Activated naive CD8-positive, alpha-beta T cell treated with anti-CD3 and anti-CD28 coated beads, Interleukin-2, amount 50 U/mL, for 24 hours (primary cell): ENCODE measurements at regions not wholly inside any gene's neighbourhood (a gene's known extent, or its start where the extent isn't known, plus 50 kb on each side); places are given as distances from the start of the nearest gene placed in this dataset.
"Not testable (repeated sequence)": the region's sequence is repeated elsewhere in the genome, so short reads cannot be mapped to it uniquely, and the experiment has no call there.

Experiments
- ATAC-seq: fragments of 150-1000 bp; cut with Tn5 transposase; one replicate; pipeline ENCODE4 v1.10.0; 2021
- DNase-seq: peaks from one replicate; pipeline ENCODE4 v3.0.0; 2021
- H3K27ac Mint-ChIP-seq: one replicate; pipeline ENCODE4 v1.8.0; 2021; ENCODE audit warnings: mild to moderate bottlenecking, mixed read lengths
- H3K27me3 Mint-ChIP-seq: one replicate; pipeline ENCODE4 v1.8.0; 2021; ENCODE audit warnings: mixed read lengths
- H3K36me3 Mint-ChIP-seq: one replicate; pipeline ENCODE4 v1.8.0; 2021; ENCODE audit warnings: low read depth, mixed read lengths
- H3K4me1 Mint-ChIP-seq: one replicate; pipeline ENCODE4 v1.8.0; 2021; ENCODE audit warnings: mixed read lengths
- H3K4me3 Mint-ChIP-seq: one replicate; pipeline ENCODE4 v1.8.0; 2021; ENCODE audit warnings: mild to moderate bottlenecking, moderate library complexity, mixed read lengths
- H3K9me3 Mint-ChIP-seq: one replicate; pipeline ENCODE4 v1.8.0; 2021; ENCODE audit warnings: mixed read lengths

GRCh38 chr10:33883881-33884280 is 549.4 kb upstream of the NRP1 start:
- Mint-ChIP-seq H3K4me3 (no peak overlapping the region), H3K9me3 (peaks cover 4% of the 10 kb centered on the region), H3K36me3 (no peaks in the 10 kb centered on the region), H3K4me1 (no peaks in the 10 kb centered on the region), H3K27me3 (peaks cover 6% of the 10 kb centered on the region), H3K27ac (no peak overlapping the region)
- DNase-seq (no peak), ATAC-seq (no peak)

GRCh38 chr10:33882996-33883395 is 548.5 kb upstream of the NRP1 start:
- no peak for ATAC-seq
- H3K9me3 Mint-ChIP-seq, result peaks cover 4% of the 10 kb centered on the region
- no peak overlapping the region for H3K27ac Mint-ChIP-seq
- H3K36me3 Mint-ChIP-seq, result no peaks in the 10 kb centered on the region
- no peak overlapping the region for H3K4me3 Mint-ChIP-seq
- peaks cover 6% of the 10 kb centered on the region for H3K27me3 Mint-ChIP-seq
- H3K4me1 Mint-ChIP-seq, result no peaks in the 10 kb centered on the region
- DNase-seq, result no peak

- no peak for DNase-seq
- no peaks in the 10 kb centered on the region for H3K4me1 Mint-ChIP-seq
Observed at GRCh38 chr10:33880291-33880690, 545.8 kb upstream of the NRP1 start.

GRCh38 chr10:33878238-33878786 is 543.8 kb upstream of the NRP1 start:
- Mint-ChIP-seq H3K36me3 (no peaks in the 10 kb centered on the region), H3K9me3 (peaks cover 4% of the 10 kb centered on the region), H3K27ac (no peak overlapping the region), H3K4me3 (no peak overlapping the region), H3K4me1 (no peaks in the 10 kb centered on the region), H3K27me3 (peaks cover 4% of the 10 kb centered on the region)
- ATAC-seq (no peak), DNase-seq (no peak)

More at GRCh38 chr10:33880291-33880690, 545.8 kb upstream of the NRP1 start:
- Mint-ChIP-seq H3K9me3 (peaks cover 4% of the 10 kb centered on the region), H3K4me3 (no peak overlapping the region), H3K36me3 (no peaks in the 10 kb centered on the region), H3K27ac (no peak overlapping the region), H3K27me3 (peaks cover 6% of the 10 kb centered on the region)
- ATAC-seq, result no peak

GRCh38 chr10:33876584-33877400 is 542.3 kb upstream of the NRP1 start:
- no peak overlapping the region for H3K4me3 Mint-ChIP-seq
- H3K36me3 Mint-ChIP-seq, result no peaks in the 10 kb centered on the region
- H3K4me1 Mint-ChIP-seq, result no peaks in the 10 kb centered on the region
- ATAC-seq (no peak), DNase-seq (no peak)
- peaks cover 4% of the 10 kb centered on the region for H3K27me3 Mint-ChIP-seq
- H3K27ac Mint-ChIP-seq, result no peak overlapping the region
- peaks cover 4% of the 10 kb centered on the region for H3K9me3 Mint-ChIP-seq

GRCh38 chr10:33875924-33876583 is 541.6 kb upstream of the NRP1 start:
- ATAC-seq, result no peak
- Mint-ChIP-seq H3K27ac (no peak overlapping the region), H3K4me3 (no peak overlapping the region), H3K36me3 (no peaks in the 10 kb centered on the region), H3K27me3 (peaks cover 6% of the 10 kb centered on the region), H3K4me1 (no peaks in the 10 kb centered on the region), H3K9me3 (peaks cover 4% of the 10 kb centered on the region)
- no peak for DNase-seq

- H3K27ac Mint-ChIP-seq, result no peak overlapping the region
- no peak overlapping the region for H3K4me3 Mint-ChIP-seq
- H3K27me3 Mint-ChIP-seq, result peaks cover 9% of the 10 kb centered on the region
- no peaks in the 10 kb centered on the region for H3K4me1 Mint-ChIP-seq
- peaks cover 3% of the 10 kb centered on the region for H3K9me3 Mint-ChIP-seq
- no peak for ATAC-seq
- no peaks in the 10 kb centered on the region for H3K36me3 Mint-ChIP-seq
- no peak for DNase-seq
Observed at GRCh38 chr10:33871061-33871956, 536.8 kb upstream of the NRP1 start.

GRCh38 chr10:33869481-33869880 is 535.0 kb upstream of the NRP1 start:
- Mint-ChIP-seq H3K27ac (no peak overlapping the region), H3K36me3 (no peaks in the 10 kb centered on the region), H3K9me3 (peaks cover 3% of the 10 kb centered on the region), H3K27me3 (peaks cover 11% of the 10 kb centered on the region), H3K4me3 (no peak overlapping the region), H3K4me1 (no peaks in the 10 kb centered on the region)
- DNase-seq (no peak), ATAC-seq (no peak)

- no peak for ATAC-seq
- no peak for DNase-seq
- H3K27ac Mint-ChIP-seq, result no peak overlapping the region
- no peaks in the 10 kb centered on the region for H3K36me3 Mint-ChIP-seq
- H3K9me3 Mint-ChIP-seq, result peaks cover 3% of the 10 kb centered on the region
- H3K27me3 Mint-ChIP-seq, result peaks cover 11% of the 10 kb centered on the region
- no peak overlapping the region for H3K4me3 Mint-ChIP-seq
- H3K4me1 Mint-ChIP-seq, result no peaks in the 10 kb centered on the region
Observed at GRCh38 chr10:33869028-33869427, 534.6 kb upstream of the NRP1 start.

- H3K36me3 Mint-ChIP-seq, DNase-seq, H3K9me3 Mint-ChIP-seq, H3K27ac Mint-ChIP-seq, H3K4me1 Mint-ChIP-seq, H3K4me3 Mint-ChIP-seq, ATAC-seq: not testable (repeated sequence)
- H3K27me3 Mint-ChIP-seq, result peaks cover 13% of the 10 kb centered on the region
Observed at GRCh38 chr10:33867199-33867789, 532.8 kb upstream of the NRP1 start.

- DNase-seq, result no peak
- no peaks in the 10 kb centered on the region for H3K4me1 Mint-ChIP-seq
- H3K27me3 Mint-ChIP-seq, result peaks cover 5% of the 10 kb centered on the region
- no peak for ATAC-seq
- H3K36me3 Mint-ChIP-seq, result no peaks in the 10 kb centered on the region
- no peak overlapping the region for H3K4me3 Mint-ChIP-seq
- H3K9me3 Mint-ChIP-seq, result no peaks in the 10 kb centered on the region
- no peak overlapping the region for H3K27ac Mint-ChIP-seq
Observed at GRCh38 chr10:33863352-33863751, 528.9 kb upstream of the NRP1 start.

- ATAC-seq, result no peak
- Mint-ChIP-seq H3K27ac (no peak overlapping the region), H3K9me3 (no peaks in the 10 kb centered on the region), H3K4me3 (no peak overlapping the region), H3K36me3 (no peaks in the 10 kb centered on the region), H3K27me3 (peaks cover 4% of the 10 kb centered on the region), H3K4me1 (no peaks in the 10 kb centered on the region)
- no peak for DNase-seq
Observed at GRCh38 chr10:33862536-33863105, 528.2 kb upstream of the NRP1 start.

- Mint-ChIP-seq H3K9me3 (no peaks in the 10 kb centered on the region), H3K4me3 (no peak overlapping the region), H3K36me3 (no peaks in the 10 kb centered on the region), H3K4me1 (no peaks in the 10 kb centered on the region), H3K27ac (no peak overlapping the region), H3K27me3 (peaks cover 4% of the 10 kb centered on the region)
- DNase-seq (no peak), ATAC-seq (no peak)
Observed at GRCh38 chr10:33861833-33862232, 527.4 kb upstream of the NRP1 start.
